ENCODE measurements at regions not wholly inside any gene's neighbourhood (a gene's known extent, or its start where the extent isn't known, plus 50 kb on each side); places are given as distances from the start of the nearest gene placed in this dataset.

DNA sequence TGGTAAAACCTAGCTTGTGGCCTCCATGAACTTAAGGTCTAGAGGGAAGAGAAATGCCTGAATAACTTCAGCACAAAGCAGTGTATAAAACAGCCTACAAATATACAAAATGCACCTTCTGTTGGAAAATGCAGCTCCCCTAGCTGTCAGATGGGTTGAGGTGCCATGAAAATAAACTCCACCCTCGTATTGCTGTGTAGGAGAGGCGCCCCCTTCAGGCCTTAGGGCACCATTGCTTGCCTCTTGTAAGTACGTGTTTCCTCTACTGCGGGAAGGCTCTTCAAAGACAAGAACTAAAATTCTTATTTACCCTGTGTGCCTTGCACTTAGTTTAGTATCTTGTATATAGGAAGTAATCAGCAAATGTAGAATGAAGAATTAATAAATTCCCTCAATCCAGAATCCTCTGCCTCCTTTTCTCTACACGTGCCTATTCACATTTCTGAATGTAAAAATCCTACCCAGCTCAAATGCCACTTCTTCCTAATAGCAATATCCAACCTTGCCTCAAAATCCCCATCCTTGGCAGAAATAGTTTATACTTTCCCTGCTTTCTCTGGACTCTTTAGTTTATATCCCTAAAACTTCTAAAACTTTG lies 393.7 kb upstream of the PDE4D start:
- TF ChIP-seq, protein P1, sequence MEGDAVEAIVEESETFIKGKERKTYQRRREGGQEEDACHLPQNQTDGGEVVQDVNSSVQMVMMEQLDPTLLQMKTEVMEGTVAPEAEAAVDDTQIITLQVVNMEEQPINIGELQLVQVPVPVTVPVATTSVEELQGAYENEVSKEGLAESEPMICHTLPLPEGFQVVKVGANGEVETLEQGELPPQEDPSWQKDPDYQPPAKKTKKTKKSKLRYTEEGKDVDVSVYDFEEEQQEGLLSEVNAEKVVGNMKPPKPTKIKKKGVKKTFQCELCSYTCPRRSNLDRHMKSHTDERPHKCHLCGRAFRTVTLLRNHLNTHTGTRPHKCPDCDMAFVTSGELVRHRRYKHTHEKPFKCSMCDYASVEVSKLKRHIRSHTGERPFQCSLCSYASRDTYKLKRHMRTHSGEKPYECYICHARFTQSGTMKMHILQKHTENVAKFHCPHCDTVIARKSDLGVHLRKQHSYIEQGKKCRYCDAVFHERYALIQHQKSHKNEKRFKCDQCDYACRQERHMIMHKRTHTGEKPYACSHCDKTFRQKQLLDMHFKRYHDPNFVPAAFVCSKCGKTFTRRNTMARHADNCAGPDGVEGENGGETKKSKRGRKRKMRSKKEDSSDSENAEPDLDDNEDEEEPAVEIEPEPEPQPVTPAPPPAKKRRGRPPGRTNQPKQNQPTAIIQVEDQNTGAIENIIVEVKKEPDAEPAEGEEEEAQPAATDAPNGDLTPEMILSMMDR (IDR thresholded peaks at IDR 0.05) = peak; percentile 17 to 81 (median 67)
- no peak for TF ChIP-seq POLR2A (IDR thresholded peaks at IDR 0.05)
